ENCODE measurements at regions not wholly inside any gene's neighbourhood (a gene's known extent, or its start where the extent isn't known, plus 50 kb on each side); places are given as distances from the start of the nearest gene placed in this dataset.
"Not testable (repeated sequence)": the region's sequence is repeated elsewhere in the genome, so short reads cannot be mapped to it uniquely, and the experiment has no call there.

GRCh38 chrX:114028907-114029662, 554.8 kb upstream of the HTR2C start:
- no peak overlapping the region for H3K4me3 ChIP-seq (ENCODE audit: low read depth, low read length)

- no peak overlapping the region for H3K4me3 ChIP-seq (ENCODE audit: low read depth, low read length)
Measured at GRCh38 chrX:114017086-114017485, 566.8 kb upstream of the HTR2C start.

GRCh38 chrX:114015966-114016365, 567.9 kb upstream of the HTR2C start:
- H3K4me3 ChIP-seq (ENCODE audit: low read depth, low read length): no peak overlapping the region

DNA sequence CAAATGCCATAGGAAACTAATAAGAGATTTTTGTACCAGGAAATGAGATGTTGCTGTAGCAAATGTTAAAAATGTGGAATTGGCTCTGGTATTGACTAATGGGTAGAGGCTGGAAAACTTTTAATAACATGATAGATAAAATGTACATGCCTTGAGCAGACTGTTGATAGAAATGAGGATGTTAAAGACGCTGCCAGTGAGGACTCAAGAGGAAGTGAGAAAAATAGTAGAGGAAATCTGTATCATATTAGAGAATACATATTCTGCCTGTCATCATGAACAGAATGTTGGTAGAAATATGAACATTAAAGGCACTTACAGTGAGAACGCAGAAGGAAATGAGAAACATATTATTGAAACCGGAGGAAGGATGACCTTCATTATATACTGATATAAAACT, 577.2 kb upstream of the HTR2C start:
- no peak overlapping the region for H3K4me3 ChIP-seq (ENCODE audit: low read depth, low read length)

- no peak overlapping the region for H3K4me3 ChIP-seq (ENCODE audit: low read depth, low read length)
Measured at GRCh38 chrX:113996781-113997180, 587.1 kb upstream of the HTR2C start.

DNA sequence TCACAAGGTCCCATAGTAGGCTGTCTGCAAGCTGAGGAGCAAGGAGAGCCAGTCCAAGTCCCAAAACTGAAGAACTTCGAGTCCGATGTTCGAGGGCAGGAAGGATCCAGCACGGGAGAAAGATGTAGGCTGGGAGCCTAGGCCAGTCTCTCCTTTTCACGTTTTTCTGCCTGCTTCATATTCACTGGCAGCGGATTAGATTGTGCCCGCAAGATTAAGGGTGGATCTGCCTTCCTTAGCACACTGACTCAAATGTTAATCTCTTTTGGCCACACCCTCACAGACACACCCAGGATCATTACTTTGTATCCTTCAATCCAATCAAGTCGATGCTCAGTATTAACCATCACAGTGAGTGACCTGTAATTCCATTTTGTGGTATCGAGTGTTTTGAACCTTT, 592.2 kb upstream of the HTR2C start:
- peak overlapping the region; percentile 33 for H3K4me3 ChIP-seq (ENCODE audit: low read depth, low read length)

DNA sequence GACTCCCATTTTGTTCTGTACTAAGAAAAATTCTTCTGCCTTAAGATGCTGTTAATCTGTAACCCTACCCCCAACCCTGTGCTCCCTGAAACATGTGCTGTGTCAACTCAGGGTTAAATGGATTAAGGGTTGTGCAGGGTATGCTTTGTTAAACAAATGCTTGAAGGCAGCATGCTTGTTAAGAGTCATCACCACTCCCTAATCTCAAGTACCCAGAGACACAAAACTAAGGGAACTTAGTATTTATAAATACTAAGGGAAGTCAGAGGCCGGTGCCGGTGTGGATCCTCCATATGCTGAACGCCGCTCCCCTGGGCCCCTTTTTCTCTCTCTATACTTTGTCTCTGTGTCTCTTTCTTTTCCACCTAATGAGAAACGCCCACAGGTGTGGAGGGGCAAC, 593.2 kb upstream of the HTR2C start:
- H3K4me3 ChIP-seq (ENCODE audit: low read depth, low read length): peak overlapping the region; percentile 35

DNA sequence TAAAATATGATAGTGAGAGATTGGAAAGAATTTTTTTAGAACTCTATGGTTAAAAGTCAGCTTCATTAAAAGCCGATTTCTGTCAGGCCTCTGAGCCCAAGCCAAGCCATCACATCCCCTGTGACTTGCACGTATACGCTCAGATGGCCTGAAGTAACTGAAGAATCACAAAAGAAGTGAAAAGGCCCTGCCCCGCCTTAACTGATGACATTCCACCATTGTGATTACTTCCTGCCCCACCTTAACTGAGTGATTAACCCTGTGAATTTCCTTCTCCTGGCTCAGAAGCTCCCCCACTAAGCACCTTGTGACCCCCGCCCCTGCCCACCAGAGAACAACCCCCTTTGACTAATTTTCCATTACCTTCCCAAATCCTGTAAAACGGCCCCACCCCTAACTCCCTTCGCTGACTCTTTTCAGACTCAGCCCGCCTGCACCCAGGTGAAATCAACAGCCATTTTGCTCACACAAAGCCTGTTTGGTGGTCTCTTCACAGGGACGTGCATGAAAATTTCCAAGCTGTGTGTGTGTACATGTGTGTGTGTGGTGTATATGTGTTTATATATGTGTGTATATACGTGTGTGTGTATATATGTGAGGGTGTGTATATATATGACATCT, 595.5 kb upstream of the HTR2C start:
- not testable (repeated sequence) for H3K4me3 ChIP-seq (ENCODE audit: low read depth, low read length)

DNA sequence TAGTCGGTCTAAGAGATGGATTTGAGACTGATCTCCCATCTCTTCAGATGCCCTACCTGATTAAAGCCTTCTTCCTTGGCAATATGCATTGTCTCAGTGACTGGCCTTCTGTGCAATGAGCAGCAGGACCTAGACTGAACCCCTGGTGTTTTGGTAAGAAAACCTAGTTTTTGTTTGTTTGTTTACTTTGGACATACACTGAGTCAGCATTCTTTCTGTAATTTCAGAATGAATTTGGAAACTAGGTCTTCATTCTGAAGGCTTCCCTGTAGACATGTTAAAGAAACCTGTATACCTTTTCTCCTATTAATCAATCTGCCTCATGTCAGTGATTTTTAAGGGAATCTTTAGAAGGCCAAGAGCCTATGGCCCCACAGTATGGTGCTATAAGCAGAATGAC, 597.5 kb upstream of the HTR2C start:
- H3K4me3 ChIP-seq (ENCODE audit: low read depth, low read length): no peak overlapping the region

DNA sequence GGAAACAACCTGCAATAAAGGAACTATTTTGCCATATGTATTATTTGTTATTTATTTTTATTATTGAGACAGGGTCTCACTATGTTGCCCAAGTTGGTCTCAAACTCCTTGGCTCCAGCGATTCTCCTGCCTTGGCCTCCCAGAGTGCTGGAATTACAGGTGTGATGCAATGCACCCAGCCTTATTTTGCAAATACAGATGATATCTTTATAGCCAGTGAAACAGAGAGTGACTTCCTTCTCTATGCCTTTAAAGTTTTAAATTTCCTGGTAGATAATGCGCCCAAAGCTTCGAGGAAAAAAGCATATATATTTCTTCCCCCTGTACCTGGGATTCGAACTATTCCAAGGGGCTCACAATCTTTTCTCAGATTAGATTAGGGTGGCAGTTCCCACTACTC, 601.1 kb upstream of the HTR2C start:
- no peak overlapping the region for H3K4me3 ChIP-seq (ENCODE audit: low read depth, low read length)

DNA sequence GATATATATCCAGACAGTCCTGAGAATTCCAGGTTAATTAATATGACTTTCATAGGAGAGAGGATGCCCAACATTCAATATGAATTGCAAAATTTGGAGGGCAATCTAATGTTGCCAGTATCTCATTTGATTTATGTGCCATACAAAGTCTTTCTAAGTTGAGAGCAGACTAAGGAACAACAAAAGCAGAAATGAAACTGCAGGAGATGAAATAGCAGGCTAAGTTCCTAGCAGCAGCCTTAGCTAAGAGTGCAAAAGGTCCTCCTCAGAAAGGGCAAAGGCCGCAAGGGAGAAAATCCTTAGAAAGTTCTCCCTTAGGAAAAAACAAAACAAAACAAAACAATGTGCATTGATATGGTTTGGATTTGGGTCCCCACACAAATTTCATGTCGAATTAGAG, 602.9 kb upstream of the HTR2C start:
- H3K4me3 ChIP-seq (ENCODE audit: low read depth, low read length): no peak overlapping the region

GRCh38 chrX:113977887-113978286, 606.0 kb upstream of the HTR2C start:
- no peak overlapping the region for H3K4me3 ChIP-seq (ENCODE audit: low read depth, low read length)

- no peak overlapping the region for H3K4me3 ChIP-seq (ENCODE audit: low read depth, low read length)
Measured at GRCh38 chrX:113975441-113975840, 608.4 kb upstream of the HTR2C start.

DNA sequence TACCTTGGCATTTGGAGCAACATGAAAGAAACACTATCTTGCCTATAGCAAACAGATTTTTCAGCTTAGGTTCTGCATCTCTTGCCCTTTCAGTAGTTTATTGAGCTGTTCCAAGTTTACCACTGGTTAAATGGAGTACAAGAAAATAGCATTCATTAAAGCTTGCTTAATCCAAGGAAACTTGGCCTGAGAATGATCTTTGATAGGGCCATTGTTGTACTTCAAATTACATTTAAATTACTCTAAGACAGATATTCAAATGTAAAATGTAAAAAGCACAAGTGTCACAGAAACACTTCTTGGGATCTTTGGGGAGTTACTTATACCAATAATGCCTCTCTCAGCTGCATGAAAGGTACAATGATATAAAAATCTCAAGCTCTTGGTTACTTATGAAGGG, 609.0 kb upstream of the HTR2C start:
- H3K4me3 ChIP-seq (ENCODE audit: low read depth, low read length): no peak overlapping the region

DNA sequence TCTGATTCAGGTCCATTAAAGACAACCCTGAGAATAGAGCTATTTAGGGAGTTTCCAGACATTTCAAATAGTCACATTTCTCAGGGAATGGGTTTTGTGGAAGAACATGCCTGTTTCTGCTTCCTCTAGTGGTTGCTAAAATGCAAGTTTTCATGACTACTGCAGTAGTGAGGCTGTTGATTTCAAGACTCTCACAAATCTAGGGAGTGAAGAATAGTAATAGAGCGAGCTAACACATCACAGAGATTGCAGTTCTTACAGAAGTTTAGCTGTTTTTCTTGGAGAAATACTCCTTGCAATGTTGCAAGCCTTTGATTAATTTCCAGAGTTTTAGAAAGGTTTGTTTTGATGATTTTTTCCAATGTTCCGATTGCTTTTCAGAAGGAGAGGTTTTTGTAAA, 610.2 kb upstream of the HTR2C start:
- H3K4me3 ChIP-seq (ENCODE audit: low read depth, low read length): no peak overlapping the region

GRCh38 chrX:113966791-113967190, 617.1 kb upstream of the HTR2C start:
- no peak overlapping the region for H3K4me3 ChIP-seq (ENCODE audit: low read depth, low read length)

DNA sequence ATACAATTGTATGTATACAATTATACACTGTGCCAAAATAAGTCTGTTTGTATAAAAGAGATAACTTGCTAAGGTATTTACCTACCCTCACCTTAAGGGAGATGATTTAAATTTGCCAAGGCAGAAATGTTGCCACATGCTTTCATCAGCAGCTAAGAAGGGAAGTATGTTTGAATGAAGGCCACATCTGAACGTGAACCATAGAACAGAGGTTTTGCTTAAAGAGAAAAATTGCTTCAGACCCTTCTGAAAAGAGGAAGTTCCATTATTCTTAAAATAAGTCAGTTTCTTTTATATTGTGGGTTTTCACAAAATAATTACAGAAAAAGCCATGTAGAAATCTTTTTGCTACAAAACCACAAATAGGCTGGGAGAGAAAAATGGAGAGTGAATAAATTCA, 621.5 kb upstream of the HTR2C start:
- no peak overlapping the region for H3K4me3 ChIP-seq (ENCODE audit: low read depth, low read length)

GRCh38 chrX:113959912-113960626, 623.8 kb upstream of the HTR2C start:
- no peak overlapping the region for H3K4me3 ChIP-seq (ENCODE audit: low read depth, low read length)

- no peak overlapping the region for H3K4me3 ChIP-seq (ENCODE audit: low read depth, low read length)
Measured at GRCh38 chrX:113956936-113957335, 627.0 kb upstream of the HTR2C start.

DNA sequence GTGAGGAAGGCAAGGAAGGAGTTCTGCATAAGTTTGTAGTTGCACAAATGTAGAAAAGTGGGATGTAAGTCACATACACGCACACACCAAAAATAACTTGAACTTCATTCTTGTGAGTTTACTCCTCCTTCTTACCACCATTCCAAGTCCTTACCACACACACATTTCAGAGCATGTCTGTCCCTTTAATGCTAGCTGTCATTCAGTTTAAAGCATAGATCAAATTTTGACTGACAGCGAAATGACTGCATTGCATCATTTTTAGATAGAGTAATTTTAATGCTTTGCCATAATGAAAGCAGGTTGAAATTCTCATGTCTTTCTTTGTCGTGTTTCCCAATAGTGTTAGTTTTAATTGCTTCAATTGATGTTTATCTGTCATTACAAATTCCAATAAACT, 629.6 kb upstream of the HTR2C start:
- no peak overlapping the region for H3K4me3 ChIP-seq (ENCODE audit: low read depth, low read length)

- H3K4me3 ChIP-seq (ENCODE audit: low read depth, low read length): no peak overlapping the region
Measured at GRCh38 chrX:113950081-113950678, 633.7 kb upstream of the HTR2C start.

GRCh38 chrX:113947548-113947947, 636.3 kb upstream of the HTR2C start:
- H3K4me3 ChIP-seq (ENCODE audit: low read depth, low read length): no peak overlapping the region
